Left ventricle myocardium inferior (tissue), 1 donor: ENCODE measurements at regions not wholly inside any gene's neighbourhood (a gene's known extent, or its start where the extent isn't known, plus 50 kb on each side); places are given as distances from the start of the nearest gene placed in this dataset.

Experiments used
- DNase-seq: peaks from one replicate; pipeline ENCODE4 v3.0.0-alpha.2; 2020
- H3K27ac ChIP-seq: fragments of 200-600 bp; replicated peaks from 2 replicates; pipeline ENCODE4 v1.8.0; 2021
- H3K27me3 ChIP-seq: fragments of 200-600 bp; 2 replicates; pipeline ENCODE4 v1.8.0; 2021; ENCODE audit warnings: low read depth
- H3K36me3 ChIP-seq: fragments of 200-600 bp; 2 replicates; pipeline ENCODE4 v1.8.0; 2021
- H3K4me1 ChIP-seq: fragments of 200-600 bp; 2 replicates; pipeline ENCODE4 v1.8.0; 2021
- H3K4me3 ChIP-seq: fragments of 200-600 bp; 2 replicates; pipeline ENCODE4 v1.8.0; 2021; ENCODE audit warnings: mild to moderate bottlenecking, moderate library complexity
- H3K9me3 ChIP-seq: fragments of 200-600 bp; replicated peaks from 2 replicates; pipeline ENCODE4 v1.8.0; 2021
- CTCF ChIP-seq: fragments of 200-600 bp; IDR thresholded peaks from 2 replicates; pipeline ENCODE4 v1.8.0; 2021; ENCODE audit warnings: antibody characterized with exemption, mild to moderate bottlenecking, borderline replicate concordance
- intact Hi-C: fragments of 100-400 bp; cut with micrococcal nuclease; formaldehyde crosslinking; loops from one replicate; pipeline ENCODE4 v1.11.0; 2022
- donor health status: DM: no; HTN: yes; CAD: no; lungs with severe emphysema.

GRCh38 chr1:73626326-73626725 is 571.6 kb downstream of the LRRIQ3 start:
- no peaks in the 10 kb centered on the region for H3K27me3 ChIP-seq
- no peaks in the 10 kb centered on the region for H3K4me1 ChIP-seq
- H3K27ac ChIP-seq: no peak overlapping the region
- H3K36me3 ChIP-seq: no peaks in the 10 kb centered on the region
- TF ChIP-seq CTCF: no peak
- H3K4me3 ChIP-seq: no peak overlapping the region
- intact Hi-C loops: no loop called here
- DNase-seq: no peak
- H3K9me3 ChIP-seq: no peaks in the 10 kb centered on the region

- intact Hi-C loops: no loop called here
- no peaks in the 10 kb centered on the region for H3K9me3 ChIP-seq
These were observed 574.0 kb downstream of the LRRIQ3 start for GRCh38 chr1:73623946-73624345.

GRCh38 chr1:73617145-73617544 is 580.8 kb downstream of the LRRIQ3 start:
- no peak for TF ChIP-seq CTCF
- Histone ChIP-seq H3K4me3 (no peak overlapping the region), H3K27ac (no peak overlapping the region), H3K36me3 (no peaks in the 10 kb centered on the region), H3K27me3 (no peaks in the 10 kb centered on the region), H3K4me1 (no peaks in the 10 kb centered on the region), H3K9me3 (peaks cover 3% of the 10 kb centered on the region)
- DNase-seq: no peak
- intact Hi-C loops: no loop called here

More at GRCh38 chr1:73623946-73624345, 574.0 kb downstream of the LRRIQ3 start:
- Histone ChIP-seq H3K4me3 (no peak overlapping the region), H3K27ac (no peak overlapping the region), H3K36me3 (no peaks in the 10 kb centered on the region), H3K27me3 (no peaks in the 10 kb centered on the region), H3K4me1 (no peaks in the 10 kb centered on the region)
- no peak for TF ChIP-seq CTCF
- DNase-seq: no peak

GRCh38 chr1:73611681-73612080 is 586.3 kb downstream of the LRRIQ3 start:
- no peak for TF ChIP-seq CTCF
- Histone ChIP-seq H3K9me3 (peaks cover 3% of the 10 kb centered on the region), H3K27me3 (no peaks in the 10 kb centered on the region), H3K27ac (no peak overlapping the region), H3K4me3 (no peak overlapping the region), H3K4me1 (no peaks in the 10 kb centered on the region), H3K36me3 (no peaks in the 10 kb centered on the region)
- intact Hi-C loops: no loop called here
- no peak for DNase-seq

- Histone ChIP-seq H3K27ac (no peak overlapping the region), H3K4me3 (no peak overlapping the region), H3K27me3 (no peaks in the 10 kb centered on the region), H3K4me1 (no peaks in the 10 kb centered on the region), H3K36me3 (no peaks in the 10 kb centered on the region), H3K9me3 (no peaks in the 10 kb centered on the region)
- no peak for TF ChIP-seq CTCF
- DNase-seq: no peak
- intact Hi-C loops: no loop called here
These were observed 593.2 kb downstream of the LRRIQ3 start for GRCh38 chr1:73604739-73605138.

- H3K27ac ChIP-seq: no peak overlapping the region
- H3K4me3 ChIP-seq: no peak overlapping the region
- no peaks in the 10 kb centered on the region for H3K4me1 ChIP-seq
- H3K27me3 ChIP-seq: no peaks in the 10 kb centered on the region
- intact Hi-C loops: no loop called here
- TF ChIP-seq CTCF: no peak
- no peaks in the 10 kb centered on the region for H3K36me3 ChIP-seq
- no peak for DNase-seq
- H3K9me3 ChIP-seq: no peaks in the 10 kb centered on the region
These were observed 593.8 kb downstream of the LRRIQ3 start for GRCh38 chr1:73604211-73604610.
